NT2/D1 (cell line): ENCODE measurements at regions not wholly inside any gene's neighbourhood (a gene's known extent, or its start where the extent isn't known, plus 50 kb on each side); places are given as distances from the start of the nearest gene placed in this dataset.

Experiments
- YY1 ChIP-seq: IDR thresholded peaks from 2 replicates; pipeline ENCODE4 v1.6.1; 2011; ENCODE audit not compliant: insufficient read length, insufficient read depth
- ZNF274 ChIP-seq: IDR thresholded peaks from 2 replicates; pipeline ENCODE4 v1.6.1; 2011; ENCODE audit warnings: mild to moderate bottlenecking, low read depth, low read length

DNA sequence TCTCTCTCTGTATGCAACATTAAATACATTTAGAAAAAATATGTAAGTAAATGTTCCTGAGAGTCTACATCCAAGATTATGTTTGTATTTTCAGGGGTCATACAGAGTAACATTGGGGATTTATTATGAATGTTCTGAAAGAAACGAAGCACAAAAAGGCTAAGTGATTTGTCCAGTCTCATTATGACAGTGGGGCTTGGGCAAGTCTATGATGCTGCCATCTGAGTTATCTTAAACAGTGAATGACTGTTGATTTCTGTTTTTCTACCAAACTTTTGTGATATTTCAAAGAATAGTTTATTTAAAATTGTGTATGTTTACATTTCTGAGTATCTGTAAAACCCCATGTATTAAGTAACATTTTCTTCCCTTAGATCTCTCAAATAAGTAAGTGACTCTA, 481.2 kb upstream of the ZNF717 start:
- no peak for TF ChIP-seq ZNF274
- no peak for TF ChIP-seq YY1
